Amygdala (tissue), 56 donors: ENCODE measurements at regions not wholly inside any gene's neighbourhood (a gene's known extent, or its start where the extent isn't known, plus 50 kb on each side); places are given as distances from the start of the nearest gene placed in this dataset.

ENCODE experiments used
- DNase-seq, 56 donors: peaks; one replicate each; lab custom pipeline; 2025; lab: John Stamatoyannopoulos, UW

- no peak for DNase-seq
Measured at GRCh38 chr2:183214680-183215079, 90.4 kb downstream of the NUP35 start.

DNA sequence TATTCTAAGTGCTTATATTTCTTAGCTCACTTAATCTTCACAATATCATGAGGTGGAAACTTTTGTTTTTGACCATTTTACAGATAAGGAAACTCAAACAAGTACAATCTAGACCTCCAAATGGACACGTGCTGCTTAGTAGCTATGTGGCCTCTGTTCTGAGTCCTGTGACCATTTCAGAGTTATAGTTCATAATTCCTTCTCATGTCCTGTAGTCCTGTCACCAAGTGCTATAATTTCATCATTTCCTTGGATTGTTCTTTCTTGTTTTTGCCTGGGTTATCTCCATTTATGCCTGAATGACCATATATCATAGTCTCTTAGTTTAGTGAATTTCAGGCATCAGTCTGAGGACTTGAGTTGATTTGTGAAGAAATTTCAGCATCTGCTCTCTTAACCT is 91.7 kb downstream of the NUP35 start:
- DNase-seq: no peak

DNA sequence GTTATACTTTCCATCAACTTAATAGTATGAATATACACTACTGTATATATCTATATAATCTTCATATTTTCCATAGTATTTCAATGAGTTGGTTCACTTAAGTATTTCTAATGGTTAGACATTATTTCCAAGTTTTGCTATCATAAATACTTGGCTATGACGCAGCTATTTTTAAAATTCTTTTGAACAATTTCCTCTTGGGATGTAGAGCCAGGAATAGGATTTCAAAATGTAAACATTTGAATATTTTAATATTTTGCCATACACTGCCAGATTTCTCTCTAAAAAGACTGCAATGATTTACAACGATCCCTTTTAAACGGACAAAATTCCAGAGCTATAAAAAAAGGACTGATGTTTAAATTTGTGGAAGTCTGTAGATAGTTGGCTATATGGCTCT is 95.6 kb downstream of the NUP35 start:
- no peak for DNase-seq

- no peak for DNase-seq
Measured at GRCh38 chr2:183222751-183223150, 98.5 kb downstream of the NUP35 start.

GRCh38 chr2:183224948-183225347 is 100.7 kb downstream of the NUP35 start:
- DNase-seq: no peak

- no peak for DNase-seq
Measured at GRCh38 chr2:183227176-183227575, 102.9 kb downstream of the NUP35 start.

DNA sequence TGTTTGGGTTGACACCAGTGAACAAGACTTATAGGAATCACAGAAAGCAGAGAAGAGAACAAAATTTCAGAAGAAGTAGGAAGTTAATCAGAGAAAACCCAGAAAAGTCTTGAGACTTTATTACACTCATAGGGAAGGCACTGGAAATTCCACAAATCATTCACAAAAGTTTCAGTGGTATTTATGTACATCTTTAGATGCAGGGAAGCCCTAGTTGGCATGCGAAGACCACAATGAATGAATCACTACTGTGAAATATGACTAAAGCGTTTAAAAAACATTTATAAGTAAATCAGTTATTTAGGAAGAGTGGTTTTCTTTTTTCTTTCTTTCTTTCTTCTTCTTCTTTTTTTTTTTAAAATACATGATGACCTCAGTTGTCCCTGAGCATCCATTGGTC is 105.1 kb downstream of the NUP35 start:
- no peak for DNase-seq

- DNase-seq: no peak
Measured at GRCh38 chr2:183232161-183232865, 108.1 kb downstream of the NUP35 start.

GRCh38 chr2:183242937-183243336 is 118.7 kb downstream of the NUP35 start:
- DNase-seq: no peak

DNA sequence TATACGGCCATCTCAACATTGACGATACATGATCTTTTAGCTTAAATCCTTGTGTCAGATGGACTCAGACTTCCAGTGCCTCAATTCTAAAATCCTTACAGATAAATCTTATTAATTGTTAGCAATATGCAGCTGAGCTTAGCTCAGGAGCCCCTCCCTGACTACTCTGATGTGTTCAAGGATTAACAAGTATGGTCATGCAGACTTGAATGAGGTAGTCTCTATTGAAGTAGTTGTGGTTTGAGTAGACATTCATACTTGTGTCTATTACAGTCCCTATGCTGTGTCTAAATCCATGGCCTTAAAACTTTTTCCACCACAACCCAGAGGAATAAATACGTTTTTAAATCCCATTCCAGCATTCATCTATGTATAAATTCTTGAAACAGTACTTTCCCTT is 119.5 kb downstream of the NUP35 start:
- no peak for DNase-seq

- no peak for DNase-seq
Measured at GRCh38 chr2:183244300-183244844, 120.1 kb downstream of the NUP35 start.

- peak in 1 of 56 donors; percentile 15 for DNase-seq
Measured at GRCh38 chr2:183248866-183249567, 124.8 kb downstream of the NUP35 start.

DNA sequence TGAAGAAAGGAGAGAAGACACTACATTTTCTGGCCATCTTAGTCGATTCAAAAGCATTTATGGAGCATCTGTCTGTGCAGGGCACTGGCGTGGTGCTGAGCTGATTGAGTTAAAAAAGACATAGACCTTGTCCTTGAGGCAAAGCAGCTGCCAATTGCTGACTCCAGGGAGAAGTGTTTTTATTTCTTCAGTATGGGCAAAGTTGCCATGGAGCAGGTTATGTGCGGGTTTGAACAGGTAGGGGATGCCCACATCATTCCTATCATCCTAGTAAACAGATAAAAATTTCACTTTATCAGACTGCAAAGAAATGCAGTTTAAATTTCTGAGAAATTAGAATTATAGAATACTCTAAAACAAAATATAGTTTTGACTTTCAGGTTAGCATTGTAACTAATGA is 125.8 kb downstream of the NUP35 start:
- DNase-seq: no peak

GRCh38 chr2:183250472-183250871 is 126.2 kb downstream of the NUP35 start:
- no peak for DNase-seq

DNA sequence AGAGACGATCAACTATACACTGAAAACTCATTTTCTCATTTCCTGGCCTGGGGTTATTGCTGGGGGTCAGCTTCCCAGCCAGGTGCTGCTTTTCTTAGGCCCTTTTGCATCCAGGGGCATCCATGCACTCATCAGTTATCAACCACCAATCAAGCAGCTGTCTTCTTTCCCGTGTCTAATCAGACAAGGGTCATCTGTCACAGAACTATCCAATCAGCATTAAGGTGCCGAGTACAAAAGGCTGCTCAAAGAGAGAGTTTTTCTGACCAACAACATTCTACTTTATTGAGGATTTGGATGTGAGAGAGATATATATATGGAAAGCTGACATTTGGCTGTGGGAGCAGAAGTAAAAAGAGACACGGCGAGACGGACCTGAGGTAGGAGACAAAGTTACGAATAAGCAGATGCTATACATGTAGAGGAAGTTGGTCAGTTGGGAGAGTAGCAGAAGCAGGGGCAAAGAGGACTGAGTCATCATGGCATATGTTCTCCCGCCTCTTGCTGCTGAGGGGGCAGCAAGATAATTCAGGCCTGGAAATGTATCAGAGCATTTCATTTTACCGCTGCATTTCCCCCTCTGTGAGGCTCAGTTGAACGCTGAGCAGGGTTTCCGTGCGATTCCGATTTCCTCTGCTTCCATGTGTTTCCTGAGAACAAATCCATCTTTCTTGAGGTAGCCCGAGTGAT is 129.3 kb downstream of the NUP35 start:
- DNase-seq: no peak

- no peak for DNase-seq
Measured at GRCh38 chr2:183255411-183255810, 131.2 kb downstream of the NUP35 start.

DNA sequence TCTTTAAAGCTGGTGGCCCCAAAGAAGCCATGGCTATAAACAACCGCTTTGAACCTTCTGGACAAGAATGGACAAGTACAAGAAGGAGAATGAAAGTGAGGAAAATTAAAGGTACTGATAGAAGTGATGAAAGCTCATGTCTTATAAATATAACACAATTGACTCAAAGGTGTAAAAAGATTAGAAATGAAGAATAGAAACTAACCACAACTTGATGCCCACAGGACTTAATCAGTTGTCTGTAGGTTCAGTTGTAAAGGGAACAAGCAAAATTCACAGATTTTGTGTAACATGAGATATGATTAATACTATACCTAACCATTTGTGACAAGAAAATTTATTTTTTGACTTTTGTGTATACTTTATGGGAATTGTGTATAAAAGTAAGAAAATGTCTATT is 135.7 kb downstream of the NUP35 start:
- no peak for DNase-seq

GRCh38 chr2:183260527-183260926 is 136.3 kb downstream of the NUP35 start:
- no peak for DNase-seq

DNA sequence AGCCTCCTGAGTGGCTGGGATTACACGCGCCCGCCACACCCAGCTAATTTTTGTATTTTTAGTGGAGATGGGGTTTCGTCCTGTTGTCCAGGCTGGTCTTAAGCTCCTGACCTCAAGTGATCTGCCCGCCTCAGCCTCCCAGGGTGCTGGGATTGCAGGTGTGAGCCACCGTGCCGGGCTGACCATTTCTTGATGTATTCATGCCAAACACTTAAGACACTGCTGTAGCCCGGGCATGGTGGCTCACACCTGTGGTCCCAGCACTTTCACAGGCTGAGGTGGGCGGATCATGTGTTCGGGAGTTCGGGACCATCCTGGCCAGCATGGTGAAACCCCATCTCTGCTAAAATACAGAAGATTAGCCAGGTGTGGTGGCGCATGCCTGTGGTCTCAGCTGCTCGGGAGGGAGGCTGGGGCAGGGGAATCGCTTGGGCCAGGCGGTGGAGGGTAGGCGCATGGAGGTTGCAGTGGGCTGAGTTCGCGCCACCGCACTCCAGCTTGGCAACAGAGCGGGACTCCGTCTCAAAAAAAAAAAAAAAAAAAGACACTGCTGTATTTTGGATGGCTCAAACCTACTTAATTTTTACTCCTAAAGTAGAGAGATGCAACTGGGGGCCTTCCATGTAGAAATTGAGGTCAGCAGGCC is 140.8 kb downstream of the NUP35 start:
- no peak for DNase-seq

- DNase-seq: no peak
Measured at GRCh38 chr2:183267148-183267827, 143.0 kb downstream of the NUP35 start.
